Endothelial cell of umbilical vein (primary cell): ENCODE measurements at regions not wholly inside any gene's neighbourhood (a gene's known extent, or its start where the extent isn't known, plus 50 kb on each side); places are given as distances from the start of the nearest gene placed in this dataset.

Experiments used
- BruUV-seq: library from RNA; stranded (reverse); fragments of 400-500 nt; replicated peaks from 2 replicates; lab custom pipeline; 2021; lab: Mats Ljungman, UMichigan
- CTCF ChIA-PET: fragments of 300-600, 350-600 bp; sonication (Branson Sonifier 250); formaldehyde crosslinking; loops from one replicate; lab custom pipeline; 2021; ENCODE audit warnings: antibody characterized with exemption, inconsistent platforms; lab: Charles Lee
- POLR2A ChIA-PET: fragments of 300-600, 350-600 bp; sonication (Branson Sonifier 250); formaldehyde crosslinking; loops from one replicate; lab custom pipeline; 2021; ENCODE audit warnings: antibody characterized with exemption, inconsistent platforms; lab: Charles Lee
- DNase-seq: peaks from one replicate; pipeline ENCODE4 v3.0.0-alpha.2; 2011; ENCODE audit warnings: low read depth, low spot score
- FAIRE-seq: peaks from 2 replicates; lab custom pipeline; 2011; peaks lifted over from hg19 to GRCh38; lab: Jason Lieb, UNC
- H2AFZ ChIP-seq: 2 replicates; pipeline ENCODE4 v1.6.0; 2012; ENCODE audit warnings: low read depth, low read length, control low read depth, inconsistent platforms
- H3K27ac ChIP-seq: 2 replicates; pipeline ENCODE4 v1.5.1; 2011; ENCODE audit warnings: low read depth, mild to moderate bottlenecking, control low read depth, low read length, moderate library complexity; ENCODE audit not compliant: insufficient read depth
- H3K27me3 ChIP-seq, 2 experiments: 2 replicates each; pipeline versions ENCODE4 v1.6.0 to v1.6.1; 2011; ENCODE audit warnings: low read length in 2 of 2, mixed read lengths in 1 of 2; ENCODE audit not compliant: control insufficient read depth in 2 of 2, insufficient read depth in 2 of 2
- H3K36me3 ChIP-seq, 2 experiments: 2 replicates in 1 of 2; 3 replicates in 1 of 2; pipeline ENCODE4 v1.5.1; 2011; ENCODE audit warnings: low read length in 2 of 2, mild to moderate bottlenecking in 1 of 2, moderate library complexity in 1 of 2; ENCODE audit not compliant: control insufficient read depth in 2 of 2, insufficient read depth in 2 of 2; ENCODE audit errors: extremely low read depth in 1 of 2
- H3K4me1 ChIP-seq: 3 replicates; pipeline ENCODE4 v1.5.1; 2011; ENCODE audit warnings: mild to moderate bottlenecking, low read length; ENCODE audit not compliant: control insufficient read depth, insufficient read depth; ENCODE audit errors: extremely low read depth
- H3K4me2 ChIP-seq: 2 replicates; pipeline ENCODE4 v1.6.1; 2011; ENCODE audit warnings: low read length, control low read depth, mixed read lengths; ENCODE audit not compliant: insufficient read depth
- H3K4me3 ChIP-seq, 3 experiments: fragments of 200-600 bp in 1 of 3; sonication (generic), shearing (Covaris generic) in 1 of 3; replicated peaks in 1 of 3; 2 replicates each; pipeline ENCODE4 v1.5.1; 2011 to 2016; ENCODE audit warnings: control low read depth in 3 of 3, low read length in 3 of 3, mild to moderate bottlenecking in 2 of 3, inconsistent platforms in 1 of 3, low read depth in 1 of 3, moderate library complexity in 1 of 3; ENCODE audit not compliant: insufficient read depth in 1 of 3
- H3K79me2 ChIP-seq: 2 replicates; pipeline ENCODE4 v1.6.0; 2012; ENCODE audit warnings: low read length, inconsistent platforms; ENCODE audit not compliant: control insufficient read depth, insufficient read depth
- H3K9ac ChIP-seq: replicated peaks from 2 replicates; pipeline ENCODE3; 2011; ENCODE audit warnings: low read length, control low read depth; ENCODE audit not compliant: insufficient read depth; ENCODE audit errors: extremely low read depth
- H3K9me1 ChIP-seq: replicated peaks from 3 replicates; pipeline ENCODE4 v1.6.0; 2011; ENCODE audit warnings: mild to moderate bottlenecking, low read length; ENCODE audit not compliant: control insufficient read depth, insufficient read depth; ENCODE audit errors: extremely low read depth
- H3K9me3 ChIP-seq: replicated peaks from 2 replicates; pipeline ENCODE4 v1.5.1; 2012; ENCODE audit warnings: low read length, inconsistent platforms; ENCODE audit not compliant: control insufficient read depth, insufficient read depth
- H4K20me1 ChIP-seq: replicated peaks from 2 replicates; pipeline ENCODE3; 2011; ENCODE audit warnings: mild to moderate bottlenecking, low read length; ENCODE audit not compliant: control insufficient read depth, insufficient read depth; ENCODE audit errors: extremely low read depth
- CTCF ChIP-seq, 2 donors: IDR thresholded peaks; 1 replicate in 1 of 2; 2 replicates in 1 of 2; pipeline ENCODE4 v1.5.1; 2011; ENCODE audit warnings: low read length in 2 of 2, mild to moderate bottlenecking in 2 of 2, moderate library complexity in 2 of 2, control low read depth in 1 of 2, inconsistent platforms in 1 of 2, low read depth in 1 of 2; ENCODE audit not compliant: insufficient read depth in 1 of 2; ENCODE audit errors: extremely low read depth in 1 of 2
- EZH2 ChIP-seq: IDR thresholded peaks from 2 replicates; pipeline ENCODE4 v1.6.1; 2012; ENCODE audit warnings: borderline replicate concordance, low read depth, mild to moderate bottlenecking, moderate library complexity, low read length, inconsistent platforms; ENCODE audit not compliant: severe bottlenecking
- FOS ChIP-seq: IDR thresholded peaks from 2 replicates; pipeline ENCODE4 v1.6.1; 2011; ENCODE audit warnings: mild to moderate bottlenecking, low read length, moderate library complexity, borderline replicate concordance; ENCODE audit not compliant: insufficient read depth
- GATA2 ChIP-seq: IDR thresholded peaks from 2 replicates; pipeline ENCODE4 v1.7.0; 2011; ENCODE audit warnings: low read depth, mild to moderate bottlenecking, moderate library complexity, mixed read lengths, low read length; ENCODE audit not compliant: insufficient read length, insufficient read depth
- JUN ChIP-seq: IDR thresholded peaks from 2 replicates; pipeline ENCODE4 v1.6.1; 2011; ENCODE audit warnings: borderline replicate concordance, low read depth; ENCODE audit not compliant: insufficient read length, insufficient read depth
- MAX ChIP-seq: IDR thresholded peaks from 2 replicates; pipeline ENCODE4 v1.6.1; 2011; ENCODE audit not compliant: insufficient read depth, insufficient read length
- MYC ChIP-seq: IDR thresholded peaks from one replicate; pipeline ENCODE4 v1.6.1; 2011; ENCODE audit warnings: mild to moderate bottlenecking, low read depth, low read length
- POLR2A ChIP-seq: IDR thresholded peaks from 2 replicates; pipeline ENCODE4 v1.6.1; 2012; ENCODE audit warnings: low read depth, mild to moderate bottlenecking, control low read depth, low read length
- POLR2AphosphoS5 ChIP-seq: IDR thresholded peaks from 2 replicates; pipeline ENCODE4 v1.6.1; 2012; ENCODE audit warnings: low read depth, mild to moderate bottlenecking, control low read depth, low read length, moderate library complexity; ENCODE audit not compliant: insufficient read depth
- dilution Hi-C: fragments of 300-500 bp; cut with MboI; formaldehyde crosslinking; loops from one replicate; pipeline ENCODE4 v1.15.0; 2019; ENCODE audit warnings: low sequenced_read_pairs; ENCODE audit not compliant: extremely low pct_ligation_motif_present
- intact Hi-C: fragments of 100-400 bp; cut with micrococcal nuclease; formaldehyde crosslinking; loops from one replicate; pipeline ENCODE4 v1.10.0; 2022

- FAIRE-seq (no peak), DNase-seq (no peak)
- H3K79me2 ChIP-seq, result no peaks in the 10 kb centered on the region
- H3K9ac ChIP-seq, result no peak overlapping the region
- no TSS peak for BruUV-seq
- no peaks in the 10 kb centered on the region for H3K36me3 ChIP-seq
- H3K27me3 ChIP-seq, result no peaks in the 10 kb centered on the region
- TF ChIP-seq CTCF (IDR thresholded peaks at IDR 0.05; ENCODE audit: extremely low read depth in 1 of 2, insufficient read depth in 1 of 2, low read depth in 1 of 2, low read length in 2 of 2) (no peak), GATA2 (no peak), JUN (no peak), POLR2AphosphoS5 (no peak), MYC (no peak), FOS (no peak), MAX (no peak), POLR2A (no peak), EZH2 (no peak)
- no peaks in the 10 kb centered on the region for H3K9me3 ChIP-seq
- H3K9me1 ChIP-seq, result no peaks in the 10 kb centered on the region
- intact Hi-C loops (no loop called here), dilution Hi-C loops (no loop called here)
- H4K20me1 ChIP-seq, result no peaks in the 10 kb centered on the region
- H3K4me1 ChIP-seq, result no peaks in the 10 kb centered on the region
- POLR2A ChIA-PET, result no interaction called here
- H3K4me2 ChIP-seq, result no peak overlapping the region
- H2AFZ ChIP-seq, result no peak overlapping the region
- H3K27ac ChIP-seq, result no peak overlapping the region
- no peak overlapping the region for H3K4me3 ChIP-seq
- CTCF ChIA-PET, result no interaction called here
Measured at GRCh38 chr3:55357796-55358195, 129.3 kb downstream of the WNT5A start.
